Fibroblast of gingiva (primary cell): ENCODE measurements at regions not wholly inside any gene's neighbourhood (a gene's known extent, or its start where the extent isn't known, plus 50 kb on each side); places are given as distances from the start of the nearest gene placed in this dataset.

ENCODE experiments used
- DNase-seq: peaks from one replicate; pipeline ENCODE4 v3.0.0-alpha.2; 2011; ENCODE audit warnings: low read depth

- DNase-seq = no peak
Observed at GRCh38 chr15:95563634-95564033, 766.9 kb upstream of the NR2F2 start.

- DNase-seq = no peak
Observed at GRCh38 chr15:95565016-95565600, 765.4 kb upstream of the NR2F2 start.

GRCh38 chr15:95565690-95566089 lies 764.8 kb upstream of the NR2F2 start:
- no peak for DNase-seq

- DNase-seq = no peak
Observed at GRCh38 chr15:95567686-95568085, 762.8 kb upstream of the NR2F2 start.

GRCh38 chr15:95574053-95574452 lies 756.4 kb upstream of the NR2F2 start:
- DNase-seq = no peak

GRCh38 chr15:95577927-95578326 lies 752.6 kb upstream of the NR2F2 start:
- no peak for DNase-seq

GRCh38 chr15:95580121-95580520 lies 750.4 kb upstream of the NR2F2 start:
- DNase-seq = no peak

GRCh38 chr15:95581595-95581994 lies 748.9 kb upstream of the NR2F2 start:
- no peak for DNase-seq

- DNase-seq = no peak
Observed at GRCh38 chr15:95584088-95584487, 746.4 kb upstream of the NR2F2 start.

GRCh38 chr15:95588056-95588455 lies 742.4 kb upstream of the NR2F2 start:
- no peak for DNase-seq

GRCh38 chr15:95590533-95591044 lies 739.9 kb upstream of the NR2F2 start:
- no peak for DNase-seq

GRCh38 chr15:95591270-95591669 lies 739.2 kb upstream of the NR2F2 start:
- DNase-seq = no peak

GRCh38 chr15:95591886-95592285 lies 738.6 kb upstream of the NR2F2 start:
- DNase-seq = no peak

- DNase-seq = no peak
Observed at GRCh38 chr15:95594496-95594895, 736.0 kb upstream of the NR2F2 start.

GRCh38 chr15:95595759-95596158 lies 734.7 kb upstream of the NR2F2 start:
- no peak for DNase-seq

- no peak for DNase-seq
Observed at GRCh38 chr15:95596496-95596895, 734.0 kb upstream of the NR2F2 start.

GRCh38 chr15:95598251-95598855 lies 732.1 kb upstream of the NR2F2 start:
- no peak for DNase-seq

- no peak for DNase-seq
Observed at GRCh38 chr15:95600367-95600766, 730.1 kb upstream of the NR2F2 start.

- no peak for DNase-seq
Observed at GRCh38 chr15:95600884-95601283, 729.6 kb upstream of the NR2F2 start.

GRCh38 chr15:95601525-95601924 lies 729.0 kb upstream of the NR2F2 start:
- no peak for DNase-seq

- no peak for DNase-seq
Observed at GRCh38 chr15:95603802-95604201, 726.7 kb upstream of the NR2F2 start.

- peak; percentile 82 for DNase-seq
Observed at GRCh38 chr15:95604634-95605036, 725.9 kb upstream of the NR2F2 start.

GRCh38 chr15:95605098-95605497 lies 725.4 kb upstream of the NR2F2 start:
- DNase-seq = no peak

GRCh38 chr15:95606551-95606950 lies 723.9 kb upstream of the NR2F2 start:
- DNase-seq = no peak
